ENCODE measurements at regions not wholly inside any gene's neighbourhood (a gene's known extent, or its start where the extent isn't known, plus 50 kb on each side); places are given as distances from the start of the nearest gene placed in this dataset.
A peak's percentile ranks its signal among the peaks of the same experiment; 100 is the strongest.

DNA sequence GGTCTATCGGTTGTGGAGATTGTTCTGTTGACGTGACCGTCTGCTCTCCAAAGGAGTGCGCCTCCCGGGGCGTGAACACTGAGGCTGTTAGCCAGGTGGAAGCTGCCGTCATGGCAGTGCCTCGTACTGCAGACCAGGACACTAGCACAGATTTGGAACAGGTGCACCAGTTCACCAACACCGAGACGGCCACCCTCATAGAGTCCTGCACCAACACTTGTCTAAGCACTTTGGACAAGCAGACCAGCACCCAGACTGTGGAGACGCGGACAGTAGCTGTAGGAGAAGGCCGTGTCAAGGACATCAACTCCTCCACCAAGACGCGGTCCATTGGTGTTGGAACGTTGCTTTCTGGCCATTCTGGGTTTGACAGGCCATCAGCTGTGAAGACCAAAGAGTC lies 128.9 kb upstream of the DMRT1 start:
- no peaks in the 10 kb centered on the region for H3K9me3 ChIP-seq
- H3K4me3 ChIP-seq = no peak overlapping the region
- intact Hi-C loops (cut with DNase I) = no loop called here
- no peak for DNase-seq
- TF ChIP-seq POLR2A (IDR thresholded peaks at IDR 0.05) = no peak
- no peak for TF ChIP-seq CTCF (IDR thresholded peaks at IDR 0.05)
- H3K4me1 ChIP-seq = peaks cover 79% of the 10 kb centered on the region
- WGBS, 2 donors = 82 to 83% methylated on average over 14 to 16 of the region's 16 CpGs
- no peaks in the 10 kb centered on the region for H3K27me3 ChIP-seq
- H3K27ac ChIP-seq = no peak overlapping the region
- H3K36me3 ChIP-seq (replicated peaks in 1 of 2; ENCODE audit: insufficient read depth in 1 of 2, low read depth in 2 of 2) = peaks cover 0 to 13% of the 10 kb centered on the region in 2 donors
- ATAC-seq = no peak

DNA sequence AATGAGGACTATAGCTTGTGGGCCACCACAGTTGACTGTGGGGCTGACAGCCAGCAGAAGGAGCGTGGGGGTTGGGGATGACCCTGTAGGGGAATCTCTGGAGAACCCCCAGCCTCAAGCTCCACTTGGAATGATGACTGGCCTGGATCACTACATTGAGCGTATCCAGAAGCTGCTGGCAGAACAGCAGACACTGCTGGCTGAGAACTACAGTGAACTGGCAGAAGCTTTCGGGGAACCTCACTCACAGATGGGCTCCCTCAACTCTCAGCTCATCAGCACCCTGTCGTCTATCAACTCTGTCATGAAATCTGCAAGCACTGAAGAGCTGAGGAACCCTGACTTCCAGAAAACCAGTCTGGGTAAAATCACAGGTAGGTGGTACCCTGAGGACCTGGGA lies 128.4 kb upstream of the DMRT1 start:
- H3K4me1 ChIP-seq = peaks cover 83% of the 10 kb centered on the region
- TF ChIP-seq CTCF (IDR thresholded peaks at IDR 0.05) = no peak
- TF ChIP-seq POLR2A (IDR thresholded peaks at IDR 0.05) = no peak
- WGBS, 2 donors = 80 to 92% methylated on average over 4 of the region's 4 CpGs
- intact Hi-C loops (cut with DNase I) = no loop called here
- no peak for DNase-seq
- ATAC-seq = no peak
- no peaks in the 10 kb centered on the region for H3K27me3 ChIP-seq
- no peaks in the 10 kb centered on the region for H3K9me3 ChIP-seq
- no peak overlapping the region for H3K27ac ChIP-seq
- H3K4me3 ChIP-seq = no peak overlapping the region
- peaks cover 0 to 13% of the 10 kb centered on the region in 2 donors for H3K36me3 ChIP-seq (replicated peaks in 1 of 2; ENCODE audit: insufficient read depth in 1 of 2, low read depth in 2 of 2)

- H3K36me3 ChIP-seq (replicated peaks in 1 of 2; ENCODE audit: insufficient read depth in 1 of 2, low read depth in 2 of 2) = peaks cover 0 to 13% of the 10 kb centered on the region in 2 donors
- DNase-seq (no peak), ATAC-seq (no peak)
- peak overlapping the region in 2 of 4 donors; percentile 6 to 66 for H3K27ac ChIP-seq
- no peaks in the 10 kb centered on the region for H3K9me3 ChIP-seq
- H3K27me3 ChIP-seq = no peaks in the 10 kb centered on the region
- H3K4me1 ChIP-seq = peaks cover 69% of the 10 kb centered on the region
- no peak overlapping the region for H3K4me3 ChIP-seq
- TF ChIP-seq POLR2A (IDR thresholded peaks at IDR 0.05) (no peak), CTCF (IDR thresholded peaks at IDR 0.05) (no peak)
- intact Hi-C loops (cut with DNase I) = no loop called here
- 59 to 70% methylated on average over 2 of the region's 2 CpGs for WGBS, 2 donors
Measured at GRCh38 chr9:714675-715074, 126.8 kb upstream of the DMRT1 start.

DNA sequence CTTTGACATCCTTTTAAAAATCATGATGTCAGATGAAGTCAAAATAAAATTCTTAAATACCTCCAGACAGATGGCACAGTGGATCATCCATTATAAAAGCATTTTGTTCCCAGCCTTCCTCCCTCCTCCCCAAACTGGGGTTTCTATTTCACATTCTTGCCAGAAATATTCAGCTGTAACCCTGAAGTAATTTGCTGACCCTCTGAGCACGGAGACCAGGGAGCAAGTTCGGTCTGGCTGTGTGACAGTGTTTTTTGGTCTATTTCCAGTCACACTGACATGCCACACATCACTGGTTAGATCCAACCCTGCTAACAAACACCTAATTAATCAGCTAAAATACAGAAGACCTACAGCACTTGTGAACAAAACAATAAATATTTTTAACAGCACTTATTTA lies 126.2 kb upstream of the DMRT1 start:
- peak overlapping the region in 3 of 4 donors; percentile 8 to 66 (median 49) for H3K27ac ChIP-seq
- ATAC-seq = no peak
- peaks cover 0 to 13% of the 10 kb centered on the region in 2 donors for H3K36me3 ChIP-seq (replicated peaks in 1 of 2; ENCODE audit: insufficient read depth in 1 of 2, low read depth in 2 of 2)
- no peak overlapping the region for H3K4me3 ChIP-seq
- H3K27me3 ChIP-seq = no peaks in the 10 kb centered on the region
- no peak for DNase-seq
- TF ChIP-seq CTCF (IDR thresholded peaks at IDR 0.05) = no peak
- no peak for TF ChIP-seq POLR2A (IDR thresholded peaks at IDR 0.05)
- H3K4me1 ChIP-seq = peaks cover 67% of the 10 kb centered on the region
- no peaks in the 10 kb centered on the region for H3K9me3 ChIP-seq
- intact Hi-C loops (cut with DNase I) = no loop called here
- WGBS, 2 donors = 8 to 33% methylated on average over 2 of the region's 2 CpGs

DNA sequence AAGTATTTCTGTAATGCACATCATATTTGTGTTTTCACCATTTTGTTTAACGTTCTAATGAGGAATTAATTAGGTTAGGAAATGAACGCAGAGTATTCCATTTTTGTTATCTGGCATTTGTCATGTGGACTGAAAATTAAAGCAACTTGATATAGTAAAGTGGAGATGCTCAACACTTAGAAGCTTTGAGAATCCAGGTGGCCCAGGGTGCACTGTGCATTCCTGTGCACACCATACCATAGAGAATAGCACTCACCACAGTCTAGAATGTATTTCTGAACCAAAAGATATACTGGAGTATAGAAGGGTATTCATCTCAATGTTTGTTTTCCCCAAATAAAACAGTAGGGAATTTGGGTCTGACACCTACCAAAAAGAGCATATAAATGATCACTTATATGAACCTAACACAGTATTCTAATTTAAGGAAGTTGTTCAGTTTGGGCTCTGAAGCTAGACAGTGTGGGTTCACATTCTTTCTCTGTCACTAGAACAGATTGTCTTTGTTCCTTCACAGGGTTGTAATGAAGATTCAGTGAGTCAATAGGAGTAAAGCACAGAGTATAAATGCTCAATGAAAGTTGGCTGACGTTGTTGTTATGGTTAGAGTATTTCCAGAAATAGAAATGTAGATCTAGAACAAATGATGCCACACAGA lies 125.6 kb upstream of the DMRT1 start:
- no peaks in the 10 kb centered on the region for H3K27me3 ChIP-seq
- no peak for TF ChIP-seq CTCF (IDR thresholded peaks at IDR 0.05)
- TF ChIP-seq POLR2A (IDR thresholded peaks at IDR 0.05) = no peak
- no peaks in the 10 kb centered on the region for H3K9me3 ChIP-seq
- ATAC-seq = peak; percentile 70
- DNase-seq = no peak
- intact Hi-C loops (cut with DNase I) = no loop called here
- no peak overlapping the region for H3K4me3 ChIP-seq
- 16 to 33% methylated on average over 3 of the region's 3 CpGs for WGBS, 2 donors
- H3K27ac ChIP-seq = peak overlapping the region in 3 of 4 donors; percentile 8 to 66 (median 49)
- H3K4me1 ChIP-seq = peaks cover 72% of the 10 kb centered on the region
- H3K36me3 ChIP-seq (replicated peaks in 1 of 2; ENCODE audit: insufficient read depth in 1 of 2, low read depth in 2 of 2) = peaks cover 0 to 13% of the 10 kb centered on the region in 2 donors

All from body of pancreas (tissue), 4 donors.